T-helper 1 cell (primary cell): ENCODE measurements at regions not wholly inside any gene's neighbourhood (a gene's known extent, or its start where the extent isn't known, plus 50 kb on each side); places are given as distances from the start of the nearest gene placed in this dataset.
"Not testable (repeated sequence)": the region's sequence is repeated elsewhere in the genome, so short reads cannot be mapped to it uniquely, and the experiment has no call there.

Experiments
- DNase-seq, 5 donors: peaks; one replicate each; pipeline ENCODE4 v3.0.0-alpha.2; 2012 to 2020

DNA sequence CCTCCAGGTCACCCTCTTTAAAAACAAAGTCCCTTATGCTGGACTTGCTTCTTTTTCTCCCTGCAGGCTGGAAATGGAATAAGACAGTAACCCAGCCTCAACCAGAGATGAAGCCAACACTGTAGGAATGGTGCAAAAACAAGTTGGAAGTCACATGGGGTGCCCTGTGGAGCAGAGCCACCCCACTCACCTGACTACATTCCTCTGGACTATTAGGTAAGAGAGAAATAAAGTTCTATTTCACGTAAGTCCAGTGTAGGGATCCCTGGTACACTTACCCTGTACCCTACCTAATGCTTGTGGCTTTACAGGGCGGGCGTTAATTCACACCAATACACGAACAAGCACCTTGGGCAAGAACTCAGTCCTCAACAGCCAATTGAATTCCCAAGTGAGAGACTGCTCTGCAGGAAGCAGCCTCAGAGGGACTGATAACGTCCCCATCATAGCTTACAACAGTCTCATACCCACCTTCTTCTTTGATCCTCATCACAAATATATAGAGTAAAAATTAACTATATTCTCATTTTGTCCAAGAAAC, 112.5 kb upstream of the FGGY start:
- DNase-seq = no peak

DNA sequence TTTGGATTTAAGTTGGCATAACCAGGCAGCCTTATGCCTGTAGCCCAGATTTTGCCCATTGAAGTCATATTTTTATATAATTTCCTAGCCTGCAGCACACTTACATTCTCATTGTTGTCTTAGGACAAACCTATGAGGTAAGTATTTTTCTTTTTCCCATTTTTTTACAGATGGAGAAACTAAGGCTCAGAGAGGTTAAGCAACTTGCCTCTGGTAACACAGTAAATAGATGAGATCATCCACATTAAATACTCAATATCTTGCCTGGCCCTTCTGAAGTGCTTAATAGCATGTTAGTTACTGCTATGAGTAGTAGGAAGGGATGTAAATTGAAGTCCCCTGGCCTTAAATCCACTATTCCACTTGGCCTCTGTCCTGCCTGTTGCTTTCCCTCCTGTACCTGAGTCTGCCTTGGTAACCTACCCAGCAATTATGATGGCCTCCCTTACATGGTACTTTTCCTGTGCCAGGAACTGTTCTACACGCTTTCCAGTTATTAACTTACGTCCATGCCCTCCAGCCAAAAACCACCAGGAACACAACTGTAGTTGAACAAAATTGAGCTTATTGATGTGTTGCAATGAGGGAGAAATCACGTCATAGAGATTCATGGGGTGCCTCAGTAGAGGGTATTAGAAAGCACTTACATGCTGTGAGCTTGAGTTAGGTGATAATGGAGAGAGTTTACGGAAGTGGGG, 111.6 kb upstream of the FGGY start:
- DNase-seq = no peak

DNA sequence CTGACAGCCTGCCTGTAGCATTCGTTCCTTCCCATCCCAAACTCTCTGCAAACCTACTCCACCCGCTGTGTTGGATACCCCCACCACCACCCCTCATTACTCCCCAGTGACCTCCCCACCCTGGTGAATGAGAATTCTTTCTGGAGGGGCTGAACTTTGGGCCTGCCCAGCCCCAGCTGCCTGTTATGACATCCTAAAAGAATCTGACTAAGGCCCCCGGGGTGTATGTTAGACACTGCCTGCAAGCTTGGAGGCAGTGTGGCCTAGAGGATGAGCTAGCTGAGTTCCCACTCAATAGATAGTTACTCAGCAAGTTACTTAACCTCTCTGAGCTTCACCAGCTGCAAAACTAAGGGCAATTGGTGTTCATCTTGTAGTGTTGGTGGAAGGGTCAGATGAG, 110.2 kb upstream of the FGGY start:
- DNase-seq = no peak

DNA sequence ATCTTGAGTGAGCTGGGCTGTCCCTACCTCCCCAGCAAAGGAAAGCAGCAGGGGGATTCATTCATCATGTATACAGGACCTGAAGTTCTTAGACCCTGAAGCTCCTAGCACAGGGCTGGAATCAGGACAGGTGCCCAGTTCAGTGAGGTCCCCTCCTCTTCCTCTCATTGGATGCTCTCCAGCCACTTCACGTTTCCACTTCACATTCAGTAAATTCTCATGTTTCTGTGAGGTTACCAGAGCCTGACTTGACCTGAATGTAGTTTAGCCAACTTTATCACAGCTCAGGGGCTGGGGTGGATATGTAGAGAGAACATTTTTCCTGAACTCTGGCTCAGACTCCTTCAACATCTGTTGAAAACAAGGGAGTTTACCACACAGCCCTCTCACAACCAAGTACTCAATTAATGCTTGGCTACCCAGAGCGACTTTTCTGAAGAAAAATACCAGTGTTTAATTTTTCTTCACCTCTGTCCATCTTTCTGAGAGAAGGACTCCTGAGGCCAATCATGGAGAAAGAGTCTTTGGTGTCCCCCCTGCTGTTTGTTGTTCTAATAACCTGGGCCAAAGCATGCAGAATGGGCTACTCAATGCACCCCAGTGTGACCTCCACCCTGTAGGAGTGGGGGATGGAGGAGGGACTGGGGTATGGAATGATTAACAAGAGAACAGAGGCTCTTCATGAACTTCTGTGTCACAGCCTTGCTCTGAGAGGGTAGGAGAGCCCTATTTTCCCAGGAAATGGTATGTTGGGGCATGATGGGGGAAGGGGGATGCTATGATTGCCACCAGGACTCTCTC, 108.3 kb upstream of the FGGY start:
- DNase-seq = no peak

DNA sequence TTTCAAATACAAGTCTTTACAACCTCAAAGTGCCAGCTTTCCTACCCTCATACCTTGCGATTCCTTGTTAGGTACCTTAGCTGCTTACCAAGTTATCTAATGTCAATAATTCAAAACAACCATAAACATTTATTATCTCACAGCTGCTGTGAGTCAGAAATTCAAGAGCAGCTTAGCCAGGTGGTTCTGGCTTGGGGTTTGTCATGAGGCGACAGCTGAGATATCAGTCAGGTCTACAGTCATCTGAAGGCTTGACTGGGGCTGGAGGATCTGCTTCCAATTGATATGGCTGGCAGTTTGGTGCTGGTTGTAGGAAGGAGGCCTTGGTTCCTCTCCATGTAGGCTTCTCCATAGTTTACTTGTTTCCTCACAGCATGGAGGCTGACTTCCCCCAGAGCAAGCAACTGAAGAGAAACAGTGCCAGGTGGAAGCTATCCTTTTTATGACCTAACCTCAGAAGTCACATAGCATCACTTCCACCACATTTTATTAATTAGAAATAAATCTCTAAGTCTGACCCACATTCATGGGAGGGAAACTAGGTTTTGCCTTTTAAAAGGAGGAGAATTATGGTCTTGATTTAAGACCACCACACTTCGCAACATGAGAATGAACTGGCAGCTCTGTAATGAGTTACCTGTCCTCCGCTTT, 103.3 kb upstream of the FGGY start:
- DNase-seq = no peak

DNA sequence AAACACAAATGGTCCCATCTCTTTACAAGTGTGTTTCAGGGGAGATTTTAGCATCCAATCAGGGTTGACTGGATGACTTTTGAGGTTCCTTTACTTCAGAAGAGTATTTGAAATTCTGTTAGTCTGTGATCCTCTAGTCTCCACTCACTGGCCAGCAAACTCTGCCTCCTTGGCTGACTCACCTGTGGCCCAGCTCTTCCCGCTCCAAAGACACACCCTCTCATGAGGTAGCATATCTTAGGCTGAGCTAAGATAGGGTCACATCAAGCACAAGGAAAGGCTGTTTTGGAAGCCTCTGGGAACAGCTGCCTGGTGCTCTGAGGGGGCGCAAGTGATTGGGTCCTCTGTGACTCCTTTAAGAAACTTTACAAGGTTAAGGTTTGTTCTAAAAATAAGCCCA, 102.3 kb upstream of the FGGY start:
- no peak for DNase-seq

DNA sequence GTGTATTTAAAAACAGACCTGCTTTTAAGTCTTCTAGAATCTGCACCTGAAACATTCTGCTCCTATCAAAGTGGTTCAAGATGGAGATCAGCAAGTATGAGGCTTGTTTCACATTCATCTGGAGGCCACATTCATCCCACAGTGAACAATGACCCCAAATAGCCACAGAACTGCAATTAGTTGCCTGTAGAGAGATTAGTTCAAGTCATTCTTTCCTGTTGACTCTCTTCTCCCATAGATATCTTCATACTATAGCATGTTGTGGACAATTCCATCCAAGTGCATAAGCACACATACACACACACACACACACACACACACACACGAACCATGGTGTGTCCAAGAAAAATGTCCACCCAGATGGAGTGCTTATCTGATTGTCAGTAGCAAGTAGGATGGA, 101.7 kb upstream of the FGGY start:
- DNase-seq = no peak

DNA sequence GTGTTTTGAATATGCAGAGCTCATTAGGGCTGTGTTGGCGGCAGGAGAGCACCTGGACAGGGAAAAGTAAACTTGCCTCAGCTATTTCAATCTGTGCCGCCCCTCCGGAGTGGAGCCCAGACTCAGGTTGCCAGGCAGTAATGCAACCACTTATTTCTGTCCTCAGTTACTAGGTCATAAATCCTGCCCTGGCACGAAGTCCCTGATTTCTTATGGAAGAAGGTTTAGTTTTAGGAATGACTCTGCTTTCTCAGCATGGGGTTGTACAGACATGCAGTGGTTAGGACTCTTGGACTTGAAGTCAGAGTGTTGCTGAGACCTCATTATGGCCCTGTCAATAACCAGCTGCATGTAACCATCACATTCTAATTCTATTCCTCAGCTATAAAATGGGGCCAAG, 98.3 kb upstream of the FGGY start:
- no peak for DNase-seq

DNA sequence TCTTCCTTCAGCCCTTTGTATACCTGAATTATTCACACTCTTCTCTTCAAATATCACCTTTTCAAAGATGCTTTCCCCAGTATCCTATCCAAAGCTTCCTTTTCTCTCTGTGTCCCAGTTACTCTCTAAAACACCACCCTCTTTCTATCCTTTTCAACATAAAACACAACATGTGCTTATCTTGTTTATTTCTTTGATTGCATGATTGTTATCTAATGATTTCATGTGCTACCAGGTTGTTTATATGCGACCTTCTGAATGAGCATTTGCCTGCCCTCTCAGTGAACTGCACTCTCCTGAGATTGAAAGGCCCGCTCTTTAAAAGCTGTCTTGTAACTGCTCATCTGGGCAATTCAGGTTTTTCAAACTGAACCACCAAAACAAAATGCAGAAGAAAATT, 97.7 kb upstream of the FGGY start:
- no peak for DNase-seq

DNA sequence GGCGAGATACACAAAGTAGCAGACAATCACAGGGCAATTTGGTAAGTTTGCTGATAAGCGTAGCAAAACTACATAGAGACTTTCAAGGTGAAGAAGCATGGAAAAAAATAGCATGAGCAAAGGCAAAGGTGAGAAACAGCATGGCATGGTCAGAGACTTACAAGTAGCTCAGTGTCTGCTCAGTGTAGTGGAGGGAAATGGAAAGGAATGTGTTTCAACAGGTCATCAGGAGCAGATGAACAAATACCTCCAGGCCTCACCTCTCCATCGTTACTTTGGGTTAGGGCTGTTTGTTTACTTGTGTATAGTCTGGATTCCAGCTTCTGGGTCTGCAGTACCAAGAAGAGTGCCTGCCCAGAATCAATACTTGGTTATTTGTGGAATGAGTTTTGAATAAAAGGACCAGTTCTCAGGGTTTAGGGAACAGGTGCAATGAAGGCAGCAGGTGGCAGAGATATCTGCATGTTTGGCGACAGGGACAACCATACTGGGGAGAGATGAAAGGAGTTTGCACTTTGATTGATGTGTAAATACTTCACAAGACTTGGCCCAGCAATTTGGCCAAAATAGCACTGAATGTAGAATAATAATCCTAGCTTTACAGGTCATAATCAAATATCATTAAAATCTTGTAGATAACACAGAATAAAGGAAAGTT, 97.0 kb upstream of the FGGY start:
- DNase-seq = no peak

DNA sequence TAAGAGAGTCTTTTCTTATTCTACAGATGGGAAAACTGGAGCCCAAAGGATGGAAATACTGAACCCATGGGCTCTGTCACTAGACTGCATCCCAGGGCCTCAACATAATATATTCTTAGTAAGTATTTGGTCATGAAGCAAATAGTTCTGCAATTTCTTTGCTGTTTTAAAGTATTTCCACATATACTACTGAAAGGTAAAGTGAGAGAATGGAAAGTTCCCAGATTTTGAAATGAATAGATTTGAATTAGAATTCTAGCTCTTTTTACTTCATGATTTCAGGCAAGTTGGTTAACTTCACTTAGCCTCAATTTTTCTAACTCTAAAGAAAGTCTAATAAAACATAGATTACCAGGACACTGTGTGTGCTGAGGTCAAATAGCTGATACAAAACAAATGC, 95.6 kb upstream of the FGGY start:
- no peak for DNase-seq

DNA sequence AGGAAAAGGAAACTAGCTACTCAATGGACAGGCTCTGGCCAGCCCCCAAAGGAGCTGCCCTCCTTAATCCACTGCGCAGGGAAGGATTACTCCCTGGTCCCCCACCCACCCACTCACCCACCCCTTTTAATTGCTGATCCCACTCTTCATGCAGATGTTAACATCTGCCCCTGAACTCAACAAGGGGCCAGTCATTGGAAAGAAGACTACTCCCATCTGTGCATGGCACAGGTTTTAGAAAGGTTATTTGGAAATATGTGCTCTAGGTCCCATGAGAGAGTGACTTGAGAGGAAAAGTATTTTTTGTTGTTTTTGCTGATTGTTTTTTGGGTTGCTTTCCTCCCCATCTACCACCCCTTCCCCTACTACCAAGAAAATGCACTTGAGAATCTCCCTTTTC, 94.4 kb upstream of the FGGY start:
- no peak for DNase-seq

DNA sequence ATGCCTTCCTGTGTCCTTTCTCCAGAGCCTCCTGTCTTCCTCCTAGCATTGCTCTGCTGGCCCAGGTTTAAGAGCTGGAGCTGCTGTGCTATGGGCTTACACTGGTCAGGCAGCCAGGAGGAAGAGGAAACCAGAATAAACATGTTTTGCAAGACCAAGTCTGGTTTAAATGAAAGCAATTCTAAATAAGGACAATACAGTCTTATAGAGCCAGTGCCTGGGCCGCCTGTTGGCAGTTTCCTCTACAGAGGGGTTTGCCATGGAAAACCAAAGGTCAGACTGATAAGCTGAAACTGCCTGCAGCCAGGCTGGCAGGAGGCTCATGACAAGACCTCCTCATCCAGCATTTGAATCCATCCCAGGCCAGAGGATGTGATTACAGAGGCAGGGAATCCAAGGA, 92.9 kb upstream of the FGGY start:
- DNase-seq = no peak

DNA sequence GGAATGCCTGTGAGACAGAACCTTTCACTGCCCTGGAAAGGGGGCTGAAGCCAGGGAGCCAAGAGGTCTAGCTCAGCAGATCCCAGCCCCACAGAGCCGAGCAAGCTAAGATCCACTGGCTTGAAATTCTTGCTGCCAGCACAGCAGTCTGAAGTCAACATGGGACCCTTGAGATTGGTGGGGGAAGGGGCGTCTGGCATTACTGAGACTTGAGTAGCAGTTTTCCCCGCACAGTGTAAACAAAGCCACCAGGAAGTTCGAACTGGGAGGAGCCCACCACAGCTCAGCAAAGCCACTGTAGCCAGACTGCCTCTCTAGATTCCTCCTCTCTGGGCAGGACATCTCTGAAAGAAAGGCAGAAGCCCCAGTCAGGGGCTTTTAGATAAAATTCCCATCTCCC, 90.3 kb upstream of the FGGY start:
- DNase-seq = not testable (repeated sequence)

DNA sequence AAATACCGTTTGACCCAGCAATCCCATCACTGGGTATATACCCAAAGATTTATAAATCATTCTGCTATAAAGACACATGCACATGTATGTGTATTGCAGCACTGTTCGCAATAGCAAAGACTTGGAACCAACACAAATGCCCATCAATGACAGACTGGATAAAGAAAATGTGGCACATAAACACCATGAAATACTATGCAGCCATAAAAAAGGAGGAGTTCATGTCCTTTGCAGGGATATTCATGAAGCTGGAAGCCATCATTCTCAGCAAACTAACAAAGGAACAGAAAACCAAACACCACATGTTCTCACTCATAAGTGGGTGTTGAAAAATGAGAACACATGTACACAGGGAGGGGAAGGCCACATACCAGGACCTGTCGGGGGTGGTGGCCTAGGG, 86.5 kb upstream of the FGGY start:
- not testable (repeated sequence) for DNase-seq

DNA sequence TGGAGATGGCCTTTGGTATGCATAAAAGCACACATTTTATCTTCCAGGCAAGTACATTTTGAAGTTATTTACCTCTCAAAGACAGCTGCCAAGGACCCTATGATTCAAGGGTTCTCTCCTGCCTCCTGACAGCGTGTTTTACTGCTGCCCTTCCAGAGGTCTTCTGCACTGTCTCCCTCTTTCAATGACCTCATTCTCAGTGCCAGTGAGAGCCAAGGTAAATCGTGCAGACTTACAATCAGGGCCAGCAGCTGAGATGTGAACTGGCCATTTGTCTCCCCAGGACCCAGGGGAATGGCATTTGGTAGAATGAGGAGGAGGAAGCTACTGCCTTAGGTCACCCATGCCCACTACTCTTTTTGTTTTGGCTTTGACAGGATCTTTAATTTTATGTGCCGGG, 84.2 kb upstream of the FGGY start:
- DNase-seq = no peak

DNA sequence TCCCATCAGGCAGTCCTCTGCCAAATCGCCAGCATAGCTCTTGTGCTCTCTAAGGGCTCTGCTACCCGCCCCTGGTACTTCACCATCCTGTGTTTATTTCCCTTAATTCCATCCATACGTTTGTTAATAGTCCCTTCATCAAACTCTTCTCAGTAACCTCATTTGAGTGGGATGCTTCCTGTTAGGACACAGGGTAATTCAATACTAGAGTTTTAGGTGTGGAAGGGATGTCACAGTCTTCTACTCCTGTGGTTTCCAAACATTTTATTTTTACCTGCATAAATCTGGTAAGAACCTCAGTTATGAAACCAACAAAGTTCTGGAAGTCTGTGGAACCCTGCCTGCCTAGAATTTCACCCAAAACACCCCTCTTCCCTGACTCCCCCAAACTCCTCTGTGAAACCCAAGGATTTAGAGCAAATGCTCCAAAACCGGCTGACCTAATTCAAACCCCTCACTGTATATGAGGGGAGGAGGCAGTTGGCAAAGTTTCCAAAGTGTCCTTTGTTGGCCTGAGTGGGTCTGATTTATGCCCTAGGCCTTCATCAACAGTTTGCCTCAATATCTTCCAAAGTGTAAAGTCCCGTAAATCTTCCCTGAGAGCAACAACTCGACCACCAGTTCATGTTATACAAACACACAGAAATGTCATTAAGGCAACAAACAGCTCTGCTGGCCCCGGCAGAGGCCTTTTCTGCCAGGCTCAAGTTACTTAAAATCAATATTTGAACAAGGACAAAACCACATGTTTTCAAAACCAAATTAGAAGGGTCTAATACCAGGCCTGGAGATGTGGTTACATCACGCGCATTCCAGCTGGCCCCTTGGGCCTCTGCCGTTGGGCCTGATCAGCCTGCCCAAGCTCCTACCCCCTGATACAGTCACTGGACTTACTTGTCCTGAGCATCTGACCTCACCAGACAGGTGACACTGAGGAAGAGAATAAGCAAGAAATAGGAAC, 82.4 kb upstream of the FGGY start:
- no peak for DNase-seq

DNA sequence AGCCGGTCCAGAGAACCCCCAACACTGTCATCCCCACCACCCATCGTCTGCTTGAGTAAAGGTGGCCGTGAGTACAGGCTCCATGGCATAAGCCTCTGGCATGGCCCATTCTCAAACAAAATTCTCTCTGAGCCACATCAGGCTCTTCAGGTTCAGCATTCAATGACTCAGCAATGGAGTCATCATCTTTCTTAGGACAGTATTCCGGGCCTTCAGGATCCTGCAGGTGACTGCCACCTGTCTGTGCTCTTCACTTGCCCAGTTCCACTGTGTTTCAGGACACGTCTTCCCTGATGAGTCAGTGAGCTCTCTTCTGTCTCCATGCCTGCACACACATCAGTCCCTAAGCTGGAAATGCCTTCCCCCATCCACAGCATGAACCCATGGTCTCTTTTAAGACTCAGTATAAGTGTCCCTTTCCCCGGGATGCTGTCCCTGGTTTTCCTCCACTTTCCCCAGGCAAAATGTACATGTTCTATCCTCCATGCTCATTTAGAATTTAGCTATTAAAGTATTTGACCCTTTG, 81.1 kb upstream of the FGGY start:
- no peak for DNase-seq

DNA sequence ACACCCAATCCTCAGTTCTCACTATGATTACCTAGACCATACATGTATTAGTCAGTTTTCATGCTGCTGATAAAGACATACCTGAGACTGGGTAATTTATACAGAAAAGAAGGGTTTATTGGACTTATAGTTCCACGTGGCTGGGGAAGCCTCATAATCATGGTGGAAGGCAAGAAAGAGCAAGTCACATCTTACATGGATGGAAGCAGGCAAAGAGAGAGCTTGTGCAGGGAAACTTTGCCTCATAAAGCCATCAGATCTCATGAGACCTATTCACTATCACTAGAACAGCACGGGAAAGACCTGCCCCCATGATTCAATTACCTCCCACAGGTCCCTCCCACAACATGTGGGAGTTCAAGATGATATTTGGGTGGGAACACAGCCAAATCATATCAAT, 79.5 kb upstream of the FGGY start:
- not testable (repeated sequence) for DNase-seq

DNA sequence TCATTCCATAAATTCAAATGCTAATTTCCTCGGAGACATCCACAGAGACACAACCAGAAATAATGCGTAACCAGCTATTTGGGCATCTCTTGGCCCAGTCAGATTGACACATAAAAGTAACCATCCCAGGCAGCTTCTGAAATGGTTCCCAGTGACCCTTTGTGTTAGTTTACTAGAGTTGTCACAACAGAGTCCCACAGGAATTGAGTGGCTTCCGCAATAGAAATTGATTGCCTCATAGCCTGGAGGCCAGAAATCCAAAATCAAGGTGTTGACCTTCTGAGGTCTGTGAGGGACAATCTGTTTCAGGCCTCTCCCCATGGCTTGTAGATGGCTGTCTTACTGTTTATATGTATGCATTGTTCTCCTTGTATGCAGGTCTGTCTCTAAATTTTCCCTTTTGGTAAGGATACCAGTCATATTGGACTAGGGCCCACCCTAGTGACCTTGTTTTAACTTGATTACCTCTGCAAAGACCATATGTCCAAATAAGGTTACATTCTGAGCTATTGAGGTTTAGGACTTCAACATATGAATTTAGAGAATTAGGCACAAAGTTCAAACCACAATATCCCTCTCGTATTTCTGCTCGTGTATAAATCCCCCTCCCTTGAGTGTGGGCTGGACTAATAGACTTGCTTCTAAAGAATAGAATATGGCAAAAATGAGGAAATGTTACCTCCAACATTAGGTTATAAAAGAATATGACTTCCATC, 78.2 kb upstream of the FGGY start:
- no peak for DNase-seq

DNA sequence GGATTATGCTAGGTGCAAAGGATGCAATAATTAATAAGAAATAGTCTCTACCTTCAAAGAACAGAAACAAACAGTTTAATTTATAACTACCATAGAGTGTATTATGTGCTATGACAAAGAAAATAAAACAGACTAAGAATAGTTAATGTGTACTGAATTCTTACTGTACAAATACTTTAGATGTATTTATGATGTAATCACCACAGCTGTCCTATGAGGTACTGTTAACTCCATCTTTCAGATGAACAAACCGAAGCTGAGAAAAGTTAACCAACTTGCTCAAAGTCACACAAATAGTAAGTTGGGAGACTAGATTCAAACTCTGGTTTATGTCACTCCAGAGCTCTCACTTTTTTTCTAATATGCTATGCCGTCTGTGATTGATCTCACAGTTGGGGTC, 77.0 kb upstream of the FGGY start:
- no peak for DNase-seq
